K562 (cell line): ENCODE measurements at regions not wholly inside any gene's neighbourhood (a gene's known extent, or its start where the extent isn't known, plus 50 kb on each side); places are given as distances from the start of the nearest gene placed in this dataset.

ENCODE experiments used
- ATAC-seq: fragments of 200-7000 bp; cut with Tn5 transposase; 3 replicates; pipeline ENCODE4 v1.9.1; 2020; ENCODE audit warnings: moderate library complexity
- BruUV-seq: library from RNA; stranded (reverse); fragments of 400-500 nt; replicated peaks from 2 replicates; lab custom pipeline; 2021; lab: Mats Ljungman, UMichigan
- CTCF ChIA-PET: fragments of 300-600 bp; formaldehyde crosslinking; extraction: SDS; loops from one replicate; lab custom pipeline; 2021; ENCODE audit warnings: low intra/inter-chr PET ratio; lab: Yijun Ruan, JAX
- POLR2A ChIA-PET: fragments of 300-600, 350-650 bp; sonication (Branson Sonifier 250); formaldehyde crosslinking; extraction: SDS; loops from one replicate; lab custom pipeline; 2021; ENCODE audit warnings: antibody characterized with exemption, inconsistent platforms; lab: Yijun Ruan, JAX
- DNase-seq, 4 experiments: peaks; one replicate each; pipeline versions ENCODE4 v3.0.0 to v3.0.0-alpha.2; 2011 to 2018; ENCODE audit warnings: low spot score in 3 of 4, mixed read lengths in 3 of 4; ENCODE audit errors: extremely low read depth in 1 of 4
- FAIRE-seq: peaks from 2 replicates; lab custom pipeline; 2011; peaks lifted over from hg19 to GRCh38; lab: Jason Lieb, UNC
- H2AFZ ChIP-seq: 2 replicates; pipeline ENCODE4 v1.6.0; 2011; ENCODE audit warnings: low read depth, low read length, control low read depth, inconsistent platforms
- H3K27ac ChIP-seq: fragments of 200-600 bp; 3 replicates; pipeline ENCODE4 v1.8.0; 2011; ENCODE audit warnings: low read depth, mild to moderate bottlenecking, control low read depth, inconsistent platforms, low read length, moderate library complexity, mixed read lengths; ENCODE audit errors: extremely low read depth
- H3K27me3 ChIP-seq, 2 experiments: fragments of 300-600 bp in 1 of 2; 2 replicates in 1 of 2; 3 replicates in 1 of 2; pipeline versions ENCODE4 v1.6.0 to v1.8.0; 2011; ENCODE audit warnings: inconsistent platforms in 2 of 2, low read length in 2 of 2, mild to moderate bottlenecking in 1 of 2, mixed read lengths in 1 of 2, moderate library complexity in 1 of 2; ENCODE audit not compliant: control insufficient read depth in 2 of 2, insufficient read depth in 2 of 2
- H3K36me3 ChIP-seq: fragments of 300-600 bp; 3 replicates; pipeline ENCODE4 v1.8.0; 2011; ENCODE audit warnings: mild to moderate bottlenecking, low read length, inconsistent platforms; ENCODE audit not compliant: control insufficient read depth, insufficient read depth
- H3K4me1 ChIP-seq, 2 experiments: fragments of 200-600 bp in 1 of 2; replicated peaks in 1 of 2; 2 replicates in 1 of 2; 3 replicates in 1 of 2; pipeline versions ENCODE4 v1.5.1 to v1.8.0; 2011; ENCODE audit warnings: inconsistent platforms in 2 of 2, low read length in 2 of 2, mild to moderate bottlenecking in 1 of 2, mixed read lengths in 1 of 2, moderate library complexity in 1 of 2; ENCODE audit not compliant: control insufficient read depth in 2 of 2, insufficient read depth in 2 of 2
- H3K4me2 ChIP-seq: 2 replicates; pipeline ENCODE4 v1.6.1; 2011; ENCODE audit warnings: low read length, control low read depth, inconsistent platforms, mixed read lengths; ENCODE audit not compliant: insufficient read depth
- H3K4me3 ChIP-seq: fragments of 200-600 bp; sonication (generic), shearing (Covaris generic); 2 replicates; pipeline ENCODE4 v1.5.1; 2016; ENCODE audit warnings: control low read depth, inconsistent platforms
- H3K79me2 ChIP-seq: fragments of 200-600 bp; 3 replicates; pipeline ENCODE4 v1.8.0; 2011; ENCODE audit warnings: low read length, inconsistent platforms; ENCODE audit not compliant: control insufficient read depth, insufficient read depth
- H3K9ac ChIP-seq, 2 experiments: 2 replicates each; pipeline versions ENCODE4 v1.6.0 to v1.6.1; 2011; ENCODE audit warnings: low read depth in 2 of 2, low read length in 2 of 2, control low read depth in 1 of 2, inconsistent platforms in 1 of 2, mild to moderate bottlenecking in 1 of 2, mixed read lengths in 1 of 2; ENCODE audit not compliant: insufficient read depth in 1 of 2
- H3K9me1 ChIP-seq: one replicate; pipeline ENCODE4 v1.6.0; 2011; ENCODE audit warnings: inconsistent platforms, mild to moderate bottlenecking, low read length, moderate library complexity; ENCODE audit not compliant: control insufficient read depth, insufficient read depth
- H3K9me3 ChIP-seq: replicated peaks from 2 replicates; pipeline ENCODE4 v1.5.1; 2011; ENCODE audit warnings: low read depth, low read length, inconsistent platforms; ENCODE audit not compliant: control insufficient read depth, insufficient read depth
- H4K20me1 ChIP-seq: replicated peaks from 2 replicates; pipeline ENCODE4 v1.6.1; 2011; ENCODE audit warnings: low read length, inconsistent platforms, mixed read lengths; ENCODE audit not compliant: control insufficient read depth, insufficient read depth
- AFF4 ChIP-seq: sonication (generic); formaldehyde crosslinking; IDR thresholded peaks from 2 replicates; pipeline ENCODE4 v1.8.0; 2023; ENCODE audit warnings: mild to moderate bottlenecking, missing genetic modification reagents
- COPS2 ChIP-seq: fragments of 450-650 bp; conservative IDR thresholded peaks from 2 replicates; pipeline ENCODE4 v1.6.1; 2016; ENCODE audit warnings: mild to moderate bottlenecking, moderate library complexity
- E2F4 ChIP-seq: sonication (generic); formaldehyde crosslinking; IDR thresholded peaks from 2 replicates; pipeline ENCODE4 v1.8.0; 2022; ENCODE audit warnings: mild to moderate bottlenecking, low read depth, missing genetic modification reagents
- ELF1 ChIP-seq: fragments of 200-800 bp; sonication (Bioruptor generic); IDR thresholded peaks from 2 replicates; pipeline ENCODE4 v1.6.1; 2016; ENCODE audit warnings: missing genetic modification characterization, missing compliant biosample characterization
- ESRRA ChIP-seq: fragments of 450-650 bp; IDR thresholded peaks from 2 replicates; pipeline ENCODE4 v1.6.1; 2014; ENCODE audit warnings: low read depth, mild to moderate bottlenecking, moderate library complexity, borderline replicate concordance
- NR2C1 ChIP-seq, 2 experiments: fragments of 450-650 bp; IDR thresholded peaks; 2 replicates each; pipeline ENCODE4 v1.6.1; 2017; ENCODE audit warnings: mild to moderate bottlenecking in 2 of 2, antibody characterized with exemption in 1 of 2, inconsistent platforms in 1 of 2, missing compliant biosample characterization in 1 of 2, missing genetic modification characterization in 1 of 2
- PCBP1 ChIP-seq: fragments of 200-400 bp; formaldehyde crosslinking; IDR thresholded peaks from 2 replicates; pipeline ENCODE4 v1.6.1; 2018; ENCODE audit warnings: mild to moderate bottlenecking, low read depth, low read length; ENCODE audit not compliant: poor library complexity, severe bottlenecking
- SUPT5H ChIP-seq: fragments of 450-650 bp; IDR thresholded peaks from 2 replicates; pipeline ENCODE4 v1.6.1; 2016
- TFAM ChIP-seq: fragments of 250-450 bp; sonication (Bioruptor Pico); conservative IDR thresholded peaks from 2 replicates; pipeline ENCODE4 v1.5.0; 2021; ENCODE audit warnings: mild to moderate bottlenecking, moderate library complexity
- TRIM24 ChIP-seq, 2 experiments: fragments of 450-650 bp; IDR thresholded peaks; 2 replicates each; pipeline ENCODE4 v1.6.1; 2016
- ZBTB26 ChIP-seq: fragments of 450-650 bp; formaldehyde crosslinking; IDR thresholded peaks from 2 replicates; pipeline ENCODE4 v1.4.0; 2022; ENCODE audit warnings: missing genetic modification characterization
- ZC3H8 ChIP-seq: fragments of 450-650 bp; IDR thresholded peaks from 2 replicates; pipeline ENCODE4 v1.6.1; 2017
- ZNF274 ChIP-seq: IDR thresholded peaks from 2 replicates; pipeline ENCODE4 v1.6.1; 2011; ENCODE audit warnings: low read depth, mild to moderate bottlenecking, low read length, moderate library complexity, borderline replicate concordance
- ZNF282 ChIP-seq: sonication (generic); formaldehyde crosslinking; IDR thresholded peaks from 2 replicates; pipeline ENCODE4 v1.8.1; 2023; ENCODE audit warnings: missing genetic modification reagents
- ZNF324 ChIP-seq: fragments of 250-450 bp; sonication (Bioruptor Pico); IDR thresholded peaks from 2 replicates; pipeline ENCODE4 v1.4.0; 2020; ENCODE audit warnings: mild to moderate bottlenecking
- ZNF695 ChIP-seq: fragments of 450-650 bp; formaldehyde crosslinking; IDR thresholded peaks from 2 replicates; pipeline ENCODE4 v1.4.0; 2020; ENCODE audit warnings: mild to moderate bottlenecking, moderate library complexity
- ZNF717 ChIP-seq: fragments of 250-450 bp; sonication (Bioruptor Pico); IDR thresholded peaks from 2 replicates; pipeline ENCODE4 v1.5.0; 2021
- WGBS: fragments of 100-300 bp; shearing (Covaris generic); methylation state at CpG from one replicate; pipeline ENCODE4 v1.1.6; 2016; ENCODE audit warnings: low coverage, mixed read lengths; ENCODE audit not compliant: insufficient coverage; ENCODE audit errors: missing lambda C conversion rate; 5-methylcytosine and 5-hydroxymethylcytosine counted together
- in situ Hi-C: fragments of 300-500 bp; cut with MboI; formaldehyde crosslinking; loops from 4 replicates; pipeline ENCODE4 v1.15.0; 2018; ENCODE audit warnings: inconsistent platforms, mixed read lengths
- intact Hi-C: fragments of 100-400 bp; cut with micrococcal nuclease; formaldehyde crosslinking; loops from 2 replicates; pipeline ENCODE4 v1.14.2; 2022
- TF ChIP-seq, protein P1 (sequence below): fragments of 250-450 bp; sonication (Bioruptor Pico); IDR thresholded peaks from 2 replicates; pipeline ENCODE4 v1.8.0; 2021; ENCODE audit warnings: moderate library complexity, mild to moderate bottlenecking, inconsistent platforms

DNA sequence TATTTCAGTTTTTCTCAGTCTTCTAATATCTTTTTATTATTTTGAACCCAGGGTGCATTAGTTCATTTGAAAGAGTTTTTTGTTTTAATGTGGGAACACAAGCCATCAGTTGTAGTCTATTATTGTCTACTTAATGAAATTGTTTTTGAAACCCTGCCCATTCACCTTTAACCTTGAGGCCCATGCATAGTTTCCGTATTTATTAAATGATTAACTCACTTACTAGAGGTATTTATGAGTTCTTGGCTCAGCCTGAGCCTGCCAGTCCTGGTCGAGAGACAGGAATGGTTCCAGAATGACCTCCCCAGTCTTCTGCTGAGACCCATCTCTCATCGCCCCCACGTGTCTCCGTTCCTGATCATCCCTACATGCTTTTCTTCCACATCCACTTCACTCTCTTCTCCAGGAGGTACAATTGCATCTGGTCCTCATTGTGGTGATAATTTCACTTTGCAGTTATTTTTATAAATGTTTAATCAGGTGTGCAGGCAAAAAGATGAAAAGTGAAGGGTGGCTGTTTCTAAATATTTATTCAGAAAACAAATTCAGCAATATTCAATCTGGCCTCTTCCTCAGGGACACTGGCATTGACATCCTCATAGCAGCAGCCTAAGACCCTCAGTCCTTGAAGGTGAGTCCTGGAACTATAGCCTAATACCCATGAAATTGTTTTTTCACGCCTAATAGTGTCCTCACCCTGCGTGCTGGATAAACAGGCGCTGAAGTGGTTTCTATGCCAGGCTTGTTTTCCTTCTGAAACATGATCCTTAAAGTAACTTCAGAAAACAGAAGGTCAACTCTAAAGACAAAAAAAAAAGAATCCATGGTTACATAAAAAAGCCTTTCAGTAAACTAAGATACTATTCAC lies 112.8 kb downstream of the KDR start:
- no peak for FAIRE-seq
- CTCF ChIA-PET: no interaction called here
- in situ Hi-C loops: no loop called here
- TF ChIP-seq PCBP1 (no peak), TFAM (CRISPR knock-in tag) (no peak), ZBTB26 (no peak), ZC3H8 (no peak), NR2C1 (IDR thresholded peaks at IDR 0.05) (no peak), NR2C1 (tag; IDR thresholded peaks at IDR 0.05) (no peak), ZNF717 (CRISPR knock-in tag) (no peak), ZNF282 (no peak), ELF1 (tag) (no peak), AFF4 (no peak), E2F4 (no peak), ZNF324 (no peak), TRIM24 (IDR thresholded peaks at IDR 0.05) (no peak), ZNF274 (no peak), ESRRA (no peak), COPS2 (no peak), ZNF695 (CRISPR knock-in tag) (no peak), SUPT5H (no peak)
- TF ChIP-seq, protein P1, sequence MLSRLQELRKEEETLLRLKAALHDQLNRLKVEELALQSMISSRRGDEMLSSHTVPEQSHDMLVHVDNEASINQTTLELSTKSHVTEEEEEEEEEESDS (CRISPR knock-in tag): no peak

More for the DNA sequence above, 112.8 kb downstream of the KDR start:
- no peak overlapping the region for H3K9ac ChIP-seq
- WGBS: under 1% methylated on average over 8 of the region's 8 CpGs
- H4K20me1 ChIP-seq: no peaks in the 10 kb centered on the region
- no peak overlapping the region for H3K27ac ChIP-seq
- no peak overlapping the region for H3K4me2 ChIP-seq
- no peaks in the 10 kb centered on the region for H3K79me2 ChIP-seq
- DNase-seq (no peak), ATAC-seq (no peak)
- H2AFZ ChIP-seq: no peak overlapping the region
- H3K9me3 ChIP-seq: no peaks in the 10 kb centered on the region
- H3K27me3 ChIP-seq: no peaks in the 10 kb centered on the region
- POLR2A ChIA-PET: interaction anchor here (0.8 kb wide), 1 partner anchor 12 kb away, joined by 3 read pairs; no protein-coding TSS in a partner anchor
- BruUV-seq: no TSS peak
- intact Hi-C loops: no loop called here
- H3K9me1 ChIP-seq: no peaks in the 10 kb centered on the region
- no peaks in the 10 kb centered on the region for H3K36me3 ChIP-seq
- no peaks in the 10 kb centered on the region for H3K4me1 ChIP-seq
- H3K4me3 ChIP-seq: no peak overlapping the region
